ENCODE measurements at regions not wholly inside any gene's neighbourhood (a gene's known extent, or its start where the extent isn't known, plus 50 kb on each side); places are given as distances from the start of the nearest gene placed in this dataset.

DNA sequence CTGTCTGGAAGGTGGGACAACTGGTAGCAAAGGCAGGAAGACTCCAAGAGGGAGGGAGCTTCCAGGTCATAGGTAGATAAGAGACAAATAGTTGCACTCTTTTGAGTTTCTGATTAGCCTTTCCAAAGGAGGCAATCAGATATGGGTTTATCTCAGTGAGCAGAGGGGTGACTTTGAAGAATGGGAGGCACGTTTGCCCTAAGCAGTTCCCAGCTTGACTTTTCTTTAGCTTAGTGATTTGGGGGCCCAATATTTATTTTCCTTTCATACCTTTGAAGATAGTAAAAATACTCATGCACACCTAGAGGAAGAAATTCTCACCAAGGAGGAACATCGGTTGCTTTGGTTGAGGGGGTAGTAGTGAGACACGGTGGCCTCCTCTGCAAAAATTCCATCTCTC is 212.1 kb upstream of the SVIL start:
- no peak overlapping the region for H2AFZ ChIP-seq (ENCODE audit: control insufficient read depth, low read depth, low read length)
- FAIRE-seq (no peak), ATAC-seq (no peak), DNase-seq (ENCODE audit: low read depth, low spot score) (no peak)
- peaks cover 0 to 2% of the 10 kb centered on the region in 2 experiments; a peak in 2 of 4 replicates for H3K27me3 ChIP-seq (replicated peaks in 1 of 2; ENCODE audit: control insufficient read depth in 2 of 2, insufficient read depth in 2 of 2, low read length in 1 of 2)
- H3K4me2 ChIP-seq (ENCODE audit: control insufficient read depth, insufficient read depth) = no peak overlapping the region
- ChIA-PET CTCF (no interaction called here), RAD21 (ENCODE audit: unreplicated experiment) (no interaction called here), POLR2A (no interaction called here), SMC1A (ENCODE audit: uncharacterized antibody, unreplicated experiment) (no interaction called here)
- no peak overlapping the region for H3K4me3 ChIP-seq
- intact Hi-C loops (cut with micrococcal nuclease; ENCODE audit: unreplicated experiment) (no loop called here), in situ Hi-C loops (cut with MboI) (no loop called here)
- no peak overlapping the region for H3K9ac ChIP-seq (ENCODE audit: control insufficient read depth, insufficient read depth, low read length)
- H3K36me3 ChIP-seq (ENCODE audit: control insufficient read depth in 2 of 2, insufficient read depth in 2 of 2, low read length in 1 of 2) = no peaks in the 10 kb centered on the region
- H3K4me1 ChIP-seq (ENCODE audit: control insufficient read depth, insufficient read depth, low read length) = no peaks in the 10 kb centered on the region
- no TSS peak for BruUV-seq (replicated peaks)
- 20% methylated on average over 3 of the region's 3 CpGs for WGBS (ENCODE audit: insufficient coverage, insufficient replicate concordance, low lambda C conversion rate, missing lambda C conversion rate)
- H3K9me3 ChIP-seq (replicated peaks; ENCODE audit: control insufficient read depth, insufficient read depth, low read length) = no peaks in the 10 kb centered on the region
- H4K20me1 ChIP-seq (ENCODE audit: control insufficient read depth, insufficient read depth) = no peaks in the 10 kb centered on the region
- H3K79me2 ChIP-seq (ENCODE audit: control insufficient read depth, insufficient read depth, low read length) = no peaks in the 10 kb centered on the region
- no peak overlapping the region for H3K27ac ChIP-seq (ENCODE audit: control insufficient read depth, insufficient read depth)
- TF ChIP-seq YBX1 (IDR thresholded peaks at IDR 0.05) (no peak), SIX5 (IDR thresholded peaks at IDR 0.05; ENCODE audit: low read depth, low read length, severe bottlenecking) (no peak), CUX1 (IDR thresholded peaks at IDR 0.05; ENCODE audit: insufficient replicate concordance, low read depth, low read length) (no peak), HSF1 (IDR thresholded peaks at IDR 0.05; ENCODE audit: low read depth, low read length) (no peak), ELK1 (IDR thresholded peaks at IDR 0.05; ENCODE audit: low read depth, low read length) (no peak), ETV6 (conservative IDR thresholded peaks at IDR 0.05 in 1 of 2, IDR thresholded peaks at IDR 0.05 in 1 of 2; ENCODE audit: borderline replicate concordance in 1 of 2, low read depth in 1 of 2) (no peak), CHD2 (IDR thresholded peaks at IDR 0.05; ENCODE audit: borderline replicate concordance, low read depth, low read length) (no peak), MTA3 (IDR thresholded peaks at IDR 0.05; ENCODE audit: borderline replicate concordance, low read length) (no peak), NFYA (IDR thresholded peaks at IDR 0.05; ENCODE audit: borderline replicate concordance, low read depth, low read length) (no peak), RAD51 (IDR thresholded peaks at IDR 0.05) (no peak)
- TF ChIP-seq, protein P1, sequence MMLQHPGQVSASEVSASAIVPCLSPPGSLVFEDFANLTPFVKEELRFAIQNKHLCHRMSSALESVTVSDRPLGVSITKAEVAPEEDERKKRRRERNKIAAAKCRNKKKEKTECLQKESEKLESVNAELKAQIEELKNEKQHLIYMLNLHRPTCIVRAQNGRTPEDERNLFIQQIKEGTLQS (IDR thresholded peaks at IDR 0.05; ENCODE audit: borderline replicate concordance, extremely low read depth, low read depth, low read length) = no peak
- TF ChIP-seq, protein P2, sequence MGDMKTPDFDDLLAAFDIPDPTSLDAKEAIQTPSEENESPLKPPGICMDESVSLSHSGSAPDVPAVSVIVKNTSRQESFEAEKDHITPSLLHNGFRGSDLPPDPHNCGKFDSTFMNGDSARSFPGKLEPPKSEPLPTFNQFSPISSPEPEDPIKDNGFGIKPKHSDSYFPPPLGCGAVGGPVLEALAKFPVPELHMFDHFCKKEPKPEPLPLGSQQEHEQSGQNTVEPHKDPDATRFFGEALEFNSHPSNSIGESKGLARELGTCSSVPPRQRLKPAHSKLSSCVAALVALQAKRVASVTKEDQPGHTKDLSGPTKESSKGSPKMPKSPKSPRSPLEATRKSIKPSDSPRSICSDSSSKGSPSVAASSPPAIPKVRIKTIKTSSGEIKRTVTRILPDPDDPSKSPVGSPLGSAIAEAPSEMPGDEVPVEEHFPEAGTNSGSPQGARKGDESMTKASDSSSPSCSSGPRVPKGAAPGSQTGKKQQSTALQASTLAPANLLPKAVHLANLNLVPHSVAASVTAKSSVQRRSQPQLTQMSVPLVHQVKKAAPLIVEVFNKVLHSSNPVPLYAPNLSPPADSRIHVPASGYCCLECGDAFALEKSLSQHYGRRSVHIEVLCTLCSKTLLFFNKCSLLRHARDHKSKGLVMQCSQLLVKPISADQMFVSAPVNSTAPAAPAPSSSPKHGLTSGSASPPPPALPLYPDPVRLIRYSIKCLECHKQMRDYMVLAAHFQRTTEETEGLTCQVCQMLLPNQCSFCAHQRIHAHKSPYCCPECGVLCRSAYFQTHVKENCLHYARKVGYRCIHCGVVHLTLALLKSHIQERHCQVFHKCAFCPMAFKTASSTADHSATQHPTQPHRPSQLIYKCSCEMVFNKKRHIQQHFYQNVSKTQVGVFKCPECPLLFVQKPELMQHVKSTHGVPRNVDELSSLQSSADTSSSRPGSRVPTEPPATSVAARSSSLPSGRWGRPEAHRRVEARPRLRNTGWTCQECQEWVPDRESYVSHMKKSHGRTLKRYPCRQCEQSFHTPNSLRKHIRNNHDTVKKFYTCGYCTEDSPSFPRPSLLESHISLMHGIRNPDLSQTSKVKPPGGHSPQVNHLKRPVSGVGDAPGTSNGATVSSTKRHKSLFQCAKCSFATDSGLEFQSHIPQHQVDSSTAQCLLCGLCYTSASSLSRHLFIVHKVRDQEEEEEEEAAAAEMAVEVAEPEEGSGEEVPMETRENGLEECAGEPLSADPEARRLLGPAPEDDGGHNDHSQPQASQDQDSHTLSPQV (IDR thresholded peaks at IDR 0.05) = no peak
